ENCODE measurements at regions not wholly inside any gene's neighbourhood (a gene's known extent, or its start where the extent isn't known, plus 50 kb on each side); places are given as distances from the start of the nearest gene placed in this dataset.
"Not testable (repeated sequence)": the region's sequence is repeated elsewhere in the genome, so short reads cannot be mapped to it uniquely, and the experiment has no call there.

DNA sequence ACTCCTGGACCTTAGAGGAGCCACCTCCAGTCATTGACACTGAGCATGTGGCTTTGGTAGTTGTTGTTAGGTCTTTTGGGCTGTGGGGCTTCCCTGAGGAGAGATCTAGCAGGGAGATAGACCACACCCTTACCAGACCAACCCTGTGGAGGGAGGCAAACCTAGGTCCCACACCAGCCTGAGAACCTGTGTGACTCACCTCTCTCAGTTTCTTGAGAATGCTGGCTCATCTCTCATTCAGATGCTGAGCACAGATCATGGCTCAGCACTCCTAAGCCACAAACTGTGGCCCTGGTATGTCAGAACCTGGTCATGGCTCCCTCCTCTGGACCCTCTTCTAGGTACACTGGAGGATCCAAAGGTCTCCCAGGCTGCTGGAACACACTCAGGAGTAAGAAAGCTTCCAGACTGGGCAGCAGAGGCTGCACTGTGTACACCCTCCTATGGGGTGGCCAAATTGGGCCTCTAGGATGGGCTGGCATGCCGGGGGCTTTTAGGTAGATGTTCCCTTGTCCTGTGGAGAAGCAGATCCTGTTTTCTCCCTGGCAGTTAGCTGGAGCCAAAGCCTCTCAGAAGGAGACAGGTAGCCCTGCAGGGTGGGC is 1294.5 kb downstream of the KHDRBS2 start:
- ATAC-seq, result no peak
- TF ChIP-seq ZNF8 (CRISPR knock-in tag; IDR thresholded peaks at IDR 0.05) (no peak), ZC3H10 (CRISPR knock-in tag; IDR thresholded peaks at IDR 0.05) (no peak), GLIS3 (CRISPR knock-in tag; IDR thresholded peaks at IDR 0.05) (no peak), ZFP3 (CRISPR knock-in tag; IDR thresholded peaks at IDR 0.05) (no peak), ZFP30 (CRISPR knock-in tag; IDR thresholded peaks at IDR 0.05) (no peak), BACH2 (CRISPR knock-in tag; IDR thresholded peaks at IDR 0.05; ENCODE audit: borderline replicate concordance) (no peak), RARB (CRISPR knock-in tag; IDR thresholded peaks at IDR 0.05) (no peak), TOX (CRISPR knock-in tag; IDR thresholded peaks at IDR 0.05; ENCODE audit: borderline replicate concordance) (no peak), TCF4 (CRISPR knock-in tag; IDR thresholded peaks at IDR 0.05; ENCODE audit: borderline replicate concordance) (no peak), ARNTL (CRISPR knock-in tag; IDR thresholded peaks at IDR 0.05; ENCODE audit: borderline replicate concordance, low read depth) (no peak), SNAI2 (CRISPR knock-in tag; IDR thresholded peaks at IDR 0.05) (no peak), ZNF565 (CRISPR knock-in tag; conservative IDR thresholded peaks at IDR 0.05; ENCODE audit: low read depth) (no peak), ESRRG (CRISPR knock-in tag; IDR thresholded peaks at IDR 0.05) (no peak), CSDC2 (CRISPR knock-in tag; IDR thresholded peaks at IDR 0.05) (no peak)
- TF ChIP-seq, protein P1, sequence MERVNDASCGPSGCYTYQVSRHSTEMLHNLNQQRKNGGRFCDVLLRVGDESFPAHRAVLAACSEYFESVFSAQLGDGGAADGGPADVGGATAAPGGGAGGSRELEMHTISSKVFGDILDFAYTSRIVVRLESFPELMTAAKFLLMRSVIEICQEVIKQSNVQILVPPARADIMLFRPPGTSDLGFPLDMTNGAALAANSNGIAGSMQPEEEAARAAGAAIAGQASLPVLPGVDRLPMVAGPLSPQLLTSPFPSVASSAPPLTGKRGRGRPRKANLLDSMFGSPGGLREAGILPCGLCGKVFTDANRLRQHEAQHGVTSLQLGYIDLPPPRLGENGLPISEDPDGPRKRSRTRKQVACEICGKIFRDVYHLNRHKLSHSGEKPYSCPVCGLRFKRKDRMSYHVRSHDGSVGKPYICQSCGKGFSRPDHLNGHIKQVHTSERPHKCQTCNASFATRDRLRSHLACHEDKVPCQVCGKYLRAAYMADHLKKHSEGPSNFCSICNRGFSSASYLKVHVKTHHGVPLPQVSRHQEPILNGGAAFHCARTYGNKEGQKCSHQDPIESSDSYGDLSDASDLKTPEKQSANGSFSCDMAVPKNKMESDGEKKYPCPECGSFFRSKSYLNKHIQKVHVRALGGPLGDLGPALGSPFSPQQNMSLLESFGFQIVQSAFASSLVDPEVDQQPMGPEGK (CRISPR knock-in tag; IDR thresholded peaks at IDR 0.05; ENCODE audit: borderline replicate concordance), result no peak
- TF ChIP-seq, protein P2, sequence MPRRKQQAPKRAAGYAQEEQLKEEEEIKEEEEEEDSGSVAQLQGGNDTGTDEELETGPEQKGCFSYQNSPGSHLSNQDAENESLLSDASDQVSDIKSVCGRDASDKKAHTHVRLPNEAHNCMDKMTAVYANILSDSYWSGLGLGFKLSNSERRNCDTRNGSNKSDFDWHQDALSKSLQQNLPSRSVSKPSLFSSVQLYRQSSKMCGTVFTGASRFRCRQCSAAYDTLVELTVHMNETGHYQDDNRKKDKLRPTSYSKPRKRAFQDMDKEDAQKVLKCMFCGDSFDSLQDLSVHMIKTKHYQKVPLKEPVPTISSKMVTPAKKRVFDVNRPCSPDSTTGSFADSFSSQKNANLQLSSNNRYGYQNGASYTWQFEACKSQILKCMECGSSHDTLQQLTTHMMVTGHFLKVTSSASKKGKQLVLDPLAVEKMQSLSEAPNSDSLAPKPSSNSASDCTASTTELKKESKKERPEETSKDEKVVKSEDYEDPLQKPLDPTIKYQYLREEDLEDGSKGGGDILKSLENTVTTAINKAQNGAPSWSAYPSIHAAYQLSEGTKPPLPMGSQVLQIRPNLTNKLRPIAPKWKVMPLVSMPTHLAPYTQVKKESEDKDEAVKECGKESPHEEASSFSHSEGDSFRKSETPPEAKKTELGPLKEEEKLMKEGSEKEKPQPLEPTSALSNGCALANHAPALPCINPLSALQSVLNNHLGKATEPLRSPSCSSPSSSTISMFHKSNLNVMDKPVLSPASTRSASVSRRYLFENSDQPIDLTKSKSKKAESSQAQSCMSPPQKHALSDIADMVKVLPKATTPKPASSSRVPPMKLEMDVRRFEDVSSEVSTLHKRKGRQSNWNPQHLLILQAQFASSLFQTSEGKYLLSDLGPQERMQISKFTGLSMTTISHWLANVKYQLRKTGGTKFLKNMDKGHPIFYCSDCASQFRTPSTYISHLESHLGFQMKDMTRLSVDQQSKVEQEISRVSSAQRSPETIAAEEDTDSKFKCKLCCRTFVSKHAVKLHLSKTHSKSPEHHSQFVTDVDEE (CRISPR knock-in tag; IDR thresholded peaks at IDR 0.05), result no peak
- TF ChIP-seq, protein P3, sequence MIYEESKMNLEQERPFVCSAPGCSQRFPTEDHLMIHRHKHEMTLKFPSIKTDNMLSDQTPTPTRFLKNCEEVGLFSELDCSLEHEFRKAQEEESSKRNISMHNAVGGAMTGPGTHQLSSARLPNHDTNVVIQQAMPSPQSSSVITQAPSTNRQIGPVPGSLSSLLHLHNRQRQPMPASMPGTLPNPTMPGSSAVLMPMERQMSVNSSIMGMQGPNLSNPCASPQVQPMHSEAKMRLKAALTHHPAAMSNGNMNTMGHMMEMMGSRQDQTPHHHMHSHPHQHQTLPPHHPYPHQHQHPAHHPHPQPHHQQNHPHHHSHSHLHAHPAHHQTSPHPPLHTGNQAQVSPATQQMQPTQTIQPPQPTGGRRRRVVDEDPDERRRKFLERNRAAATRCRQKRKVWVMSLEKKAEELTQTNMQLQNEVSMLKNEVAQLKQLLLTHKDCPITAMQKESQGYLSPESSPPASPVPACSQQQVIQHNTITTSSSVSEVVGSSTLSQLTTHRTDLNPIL (CRISPR knock-in tag; IDR thresholded peaks at IDR 0.05; ENCODE audit: low read depth), result no peak

DNA sequence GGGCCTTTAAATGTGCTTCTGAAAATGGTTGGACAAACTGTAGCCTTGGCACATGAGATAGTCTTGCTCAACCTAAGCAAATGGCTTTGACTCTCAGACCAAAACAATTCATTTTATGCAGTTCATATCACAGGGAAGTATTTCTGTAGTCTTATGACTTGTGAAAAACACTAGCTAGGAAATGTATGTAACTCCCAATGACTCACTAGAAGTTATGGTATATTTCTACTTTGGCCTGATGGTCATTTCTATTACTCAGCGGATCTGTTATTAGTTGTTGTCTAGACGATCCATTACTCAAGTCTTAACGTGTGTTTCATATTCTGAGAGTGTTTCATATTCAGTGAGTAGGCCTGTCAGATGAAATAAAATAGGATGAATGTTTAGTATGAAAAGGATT is 1333.5 kb downstream of the KHDRBS2 start:
- TF ChIP-seq ZNF70 (CRISPR knock-in tag; IDR thresholded peaks at IDR 0.05) (no peak), PPARA (CRISPR knock-in tag; IDR thresholded peaks at IDR 0.05; ENCODE audit: borderline replicate concordance) (no peak), BACH2 (CRISPR knock-in tag; IDR thresholded peaks at IDR 0.05; ENCODE audit: borderline replicate concordance) (no peak), CSDC2 (CRISPR knock-in tag; IDR thresholded peaks at IDR 0.05) (no peak), ZFP3 (CRISPR knock-in tag; IDR thresholded peaks at IDR 0.05) (no peak), ZFP30 (CRISPR knock-in tag; IDR thresholded peaks at IDR 0.05) (no peak), ZC3H10 (CRISPR knock-in tag; IDR thresholded peaks at IDR 0.05) (no peak), TCF4 (CRISPR knock-in tag; IDR thresholded peaks at IDR 0.05; ENCODE audit: borderline replicate concordance) (no peak), ZNF565 (CRISPR knock-in tag; conservative IDR thresholded peaks at IDR 0.05; ENCODE audit: low read depth) (no peak), GLIS3 (CRISPR knock-in tag; IDR thresholded peaks at IDR 0.05) (no peak), ZNF8 (CRISPR knock-in tag; IDR thresholded peaks at IDR 0.05) (no peak), OSR1 (CRISPR knock-in tag; IDR thresholded peaks at IDR 0.05) (no peak), RARB (CRISPR knock-in tag; IDR thresholded peaks at IDR 0.05) (no peak), ESRRG (CRISPR knock-in tag; IDR thresholded peaks at IDR 0.05) (no peak)
- TF ChIP-seq, protein P2 (CRISPR knock-in tag; IDR thresholded peaks at IDR 0.05), result no peak
- TF ChIP-seq, protein P4, sequence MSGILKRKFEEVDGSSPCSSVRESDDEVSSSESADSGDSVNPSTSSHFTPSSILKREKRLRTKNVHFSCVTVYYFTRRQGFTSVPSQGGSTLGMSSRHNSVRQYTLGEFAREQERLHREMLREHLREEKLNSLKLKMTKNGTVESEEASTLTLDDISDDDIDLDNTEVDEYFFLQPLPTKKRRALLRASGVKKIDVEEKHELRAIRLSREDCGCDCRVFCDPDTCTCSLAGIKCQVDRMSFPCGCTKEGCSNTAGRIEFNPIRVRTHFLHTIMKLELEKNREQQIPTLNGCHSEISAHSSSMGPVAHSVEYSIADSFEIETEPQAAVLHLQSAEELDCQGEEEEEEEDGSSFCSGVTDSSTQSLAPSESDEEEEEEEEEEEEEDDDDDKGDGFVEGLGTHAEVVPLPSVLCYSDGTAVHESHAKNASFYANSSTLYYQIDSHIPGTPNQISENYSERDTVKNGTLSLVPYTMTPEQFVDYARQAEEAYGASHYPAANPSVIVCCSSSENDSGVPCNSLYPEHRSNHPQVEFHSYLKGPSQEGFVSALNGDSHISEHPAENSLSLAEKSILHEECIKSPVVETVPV (CRISPR knock-in tag; IDR thresholded peaks at IDR 0.05), result no peak
- TF ChIP-seq, protein P3 (CRISPR knock-in tag; IDR thresholded peaks at IDR 0.05; ENCODE audit: low read depth), result no peak
- no peak for ATAC-seq

DNA sequence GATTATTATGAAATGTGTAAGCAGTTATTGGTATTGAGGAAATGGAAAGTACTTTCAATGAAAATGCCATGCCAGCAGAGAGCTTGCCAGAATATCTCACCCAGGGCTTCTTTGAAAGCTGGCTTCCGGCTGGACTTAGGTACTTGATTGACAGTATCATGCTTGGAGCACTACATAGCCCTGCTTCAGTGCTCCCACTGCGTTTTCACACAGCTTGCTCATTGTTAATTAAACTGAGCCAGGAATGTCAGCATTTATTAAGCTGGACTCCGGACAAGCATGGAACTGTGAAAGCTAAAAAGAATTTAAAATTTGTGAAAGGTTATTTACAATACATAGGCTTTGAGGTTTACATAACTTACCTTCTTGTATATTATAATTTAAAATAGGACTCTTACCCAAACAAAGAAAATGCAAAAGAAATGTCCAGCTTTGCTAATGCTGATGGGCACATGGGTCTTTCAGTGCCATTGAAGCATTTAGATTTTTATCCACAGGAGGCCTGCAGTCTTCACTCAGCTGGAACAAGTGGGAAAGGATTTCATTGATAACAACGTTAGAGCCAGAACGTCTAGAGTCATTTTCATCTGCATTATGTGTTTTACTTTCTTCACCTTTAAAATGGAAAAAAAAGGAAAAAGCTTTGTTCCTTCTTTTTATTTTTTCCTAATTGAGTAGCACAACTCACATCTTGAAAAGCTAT is 1335.7 kb downstream of the KHDRBS2 start:
- not testable (repeated sequence) for ATAC-seq

DNA sequence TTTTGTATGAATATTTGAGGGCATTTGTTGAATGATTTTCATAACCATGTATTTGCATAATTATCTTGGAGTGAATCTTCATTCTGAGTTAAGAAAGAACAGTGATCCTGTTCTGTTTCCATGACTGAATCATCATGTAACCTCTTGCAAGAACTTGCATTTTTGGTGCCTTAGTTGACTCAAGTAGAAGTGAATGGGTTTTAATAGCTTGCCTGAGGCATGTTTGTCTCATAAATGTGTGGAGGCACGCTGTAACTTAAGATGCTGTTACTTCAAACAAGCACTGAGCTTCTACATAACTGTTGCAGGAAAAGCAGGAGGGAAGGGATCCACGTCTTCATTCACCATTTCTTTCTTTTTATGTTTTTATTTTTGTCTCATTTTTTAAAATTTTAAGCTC is 1338.6 kb downstream of the KHDRBS2 start:
- not testable (repeated sequence) for ATAC-seq

DNA sequence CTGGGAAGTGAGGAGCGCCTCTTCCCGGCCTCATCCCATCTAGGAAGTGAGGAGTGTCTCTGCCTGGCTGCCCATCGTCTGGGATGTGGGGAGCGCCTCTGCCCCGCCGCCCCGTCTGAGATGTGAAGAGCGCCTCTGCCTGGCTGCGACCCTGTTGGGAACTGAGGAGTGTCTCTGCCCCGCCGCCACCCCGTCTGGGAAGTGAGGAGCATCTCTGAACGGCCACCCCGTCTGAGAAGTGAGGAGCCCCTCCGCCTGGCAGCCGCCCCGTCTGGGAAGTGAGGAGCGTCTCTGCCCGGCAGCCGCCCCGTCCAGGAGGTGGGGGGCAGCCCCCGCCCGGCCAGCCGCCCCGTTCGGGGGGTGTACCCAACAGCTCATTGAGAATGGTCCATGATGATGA is 1341.2 kb downstream of the KHDRBS2 start:
- not testable (repeated sequence) for ATAC-seq
